ENCODE measurements at regions not wholly inside any gene's neighbourhood (a gene's known extent, or its start where the extent isn't known, plus 50 kb on each side); places are given as distances from the start of the nearest gene placed in this dataset.

DNA sequence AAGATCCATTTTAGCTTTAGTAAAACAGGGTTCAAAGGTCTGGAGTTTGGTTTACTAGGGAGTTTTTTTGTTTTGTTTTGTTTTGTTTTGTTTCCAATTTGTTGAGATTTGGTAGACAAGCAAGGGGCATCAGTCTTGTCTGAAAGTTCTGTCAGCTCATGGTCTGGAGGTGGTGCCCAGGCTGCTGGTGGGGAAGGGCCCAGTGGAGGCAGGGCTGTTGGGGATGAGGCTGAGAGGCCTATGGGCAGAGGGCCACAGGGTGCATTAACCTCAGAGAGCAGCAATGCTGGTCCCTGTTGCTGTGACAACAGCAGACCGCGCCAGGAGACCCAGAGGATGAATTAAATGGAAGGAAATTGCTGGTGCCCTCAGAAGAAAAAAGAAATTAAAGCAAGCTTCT, 174.5 kb downstream of the FGF1 start:
- Histone ChIP-seq H3K27ac (no peak overlapping the region), H3K27me3 (replicated peaks; ENCODE audit: insufficient read depth) (no peaks in the 10 kb centered on the region), H3K36me3 (no peaks in the 10 kb centered on the region), H3K9me3 (no peaks in the 10 kb centered on the region), H3K4me3 (no peak overlapping the region), H3K4me1 (replicated peaks) (no peaks in the 10 kb centered on the region)
- 100% methylated on average over 2 of the region's 2 CpGs for WGBS
- TF ChIP-seq POLR2A (IDR thresholded peaks at IDR 0.05) (no peak), POLR2AphosphoS5 (IDR thresholded peaks at IDR 0.05) (no peak)
- TF ChIP-seq, protein P1, sequence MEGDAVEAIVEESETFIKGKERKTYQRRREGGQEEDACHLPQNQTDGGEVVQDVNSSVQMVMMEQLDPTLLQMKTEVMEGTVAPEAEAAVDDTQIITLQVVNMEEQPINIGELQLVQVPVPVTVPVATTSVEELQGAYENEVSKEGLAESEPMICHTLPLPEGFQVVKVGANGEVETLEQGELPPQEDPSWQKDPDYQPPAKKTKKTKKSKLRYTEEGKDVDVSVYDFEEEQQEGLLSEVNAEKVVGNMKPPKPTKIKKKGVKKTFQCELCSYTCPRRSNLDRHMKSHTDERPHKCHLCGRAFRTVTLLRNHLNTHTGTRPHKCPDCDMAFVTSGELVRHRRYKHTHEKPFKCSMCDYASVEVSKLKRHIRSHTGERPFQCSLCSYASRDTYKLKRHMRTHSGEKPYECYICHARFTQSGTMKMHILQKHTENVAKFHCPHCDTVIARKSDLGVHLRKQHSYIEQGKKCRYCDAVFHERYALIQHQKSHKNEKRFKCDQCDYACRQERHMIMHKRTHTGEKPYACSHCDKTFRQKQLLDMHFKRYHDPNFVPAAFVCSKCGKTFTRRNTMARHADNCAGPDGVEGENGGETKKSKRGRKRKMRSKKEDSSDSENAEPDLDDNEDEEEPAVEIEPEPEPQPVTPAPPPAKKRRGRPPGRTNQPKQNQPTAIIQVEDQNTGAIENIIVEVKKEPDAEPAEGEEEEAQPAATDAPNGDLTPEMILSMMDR (IDR thresholded peaks at IDR 0.05), result no peak
- intact Hi-C loops (cut with DNase I), result no loop called here
- DNase-seq (ENCODE audit: low spot score), result no peak

DNA sequence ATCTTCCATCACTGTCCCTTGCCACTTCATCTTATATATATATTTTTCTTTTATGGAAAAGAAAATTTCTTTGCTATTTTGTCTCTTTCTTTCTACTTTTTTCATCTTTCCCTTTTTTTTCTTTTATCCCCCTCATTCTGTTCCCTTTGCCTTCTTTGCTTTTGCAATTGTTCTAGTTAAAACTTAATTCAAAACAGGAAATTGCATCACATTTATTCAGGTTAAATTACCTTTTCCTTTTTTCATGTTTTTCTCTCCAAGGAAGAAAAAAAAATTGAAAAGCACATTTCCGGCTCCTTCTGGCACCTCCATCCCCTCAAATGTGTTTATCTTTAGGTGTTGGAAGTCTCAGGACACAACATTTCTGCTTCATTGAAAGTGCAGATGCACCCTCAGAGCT, 176.9 kb downstream of the FGF1 start:
- no peak overlapping the region for H3K4me3 ChIP-seq
- intact Hi-C loops (cut with DNase I), result no loop called here

DNA sequence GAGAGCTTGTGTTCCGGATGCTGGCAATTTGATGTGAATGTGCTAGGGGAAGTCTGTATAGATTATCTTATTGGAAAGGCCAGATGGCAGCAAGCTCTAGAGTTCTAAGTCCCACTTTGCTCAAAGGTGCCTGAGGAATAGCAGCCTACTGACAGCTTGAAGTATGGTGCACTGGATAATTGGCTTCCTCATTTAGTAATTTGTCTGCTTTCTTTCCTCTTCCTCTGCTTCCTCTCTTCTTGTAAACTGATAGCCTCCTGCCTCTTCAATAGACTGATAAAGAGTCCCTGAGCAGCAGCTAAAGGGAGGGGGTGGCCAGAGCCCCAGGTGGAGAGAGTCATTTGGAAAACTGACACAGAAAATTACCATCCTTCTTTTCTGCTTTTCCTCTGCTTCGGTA, 177.3 kb downstream of the FGF1 start:
- Histone ChIP-seq H3K4me3 (no peak overlapping the region), H3K4me1 (replicated peaks) (no peaks in the 10 kb centered on the region), H3K27ac (peak overlapping the region in 1 of 2 donors; percentile 23), H3K9me3 (no peaks in the 10 kb centered on the region), H3K36me3 (no peaks in the 10 kb centered on the region), H3K27me3 (replicated peaks; ENCODE audit: insufficient read depth) (no peaks in the 10 kb centered on the region)
- intact Hi-C loops (cut with DNase I), result no loop called here
- TF ChIP-seq POLR2A (IDR thresholded peaks at IDR 0.05), result no peak
- no peak for TF ChIP-seq POLR2AphosphoS5 (IDR thresholded peaks at IDR 0.05)
- TF ChIP-seq, protein P1 (IDR thresholded peaks at IDR 0.05), result no peak
- 90% methylated on average over 2 of the region's 2 CpGs for WGBS
- DNase-seq (ENCODE audit: low spot score), result no peak

More for the DNA sequence above, 176.9 kb downstream of the FGF1 start:
- TF ChIP-seq POLR2A (IDR thresholded peaks at IDR 0.05), result no peak
- TF ChIP-seq, protein P1 (IDR thresholded peaks at IDR 0.05), result no peak
- TF ChIP-seq POLR2AphosphoS5 (IDR thresholded peaks at IDR 0.05), result no peak
- 78% methylated on average over 1 of the region's 1 CpG for WGBS
- H3K27me3 ChIP-seq (replicated peaks; ENCODE audit: insufficient read depth), result no peaks in the 10 kb centered on the region
- H3K4me1 ChIP-seq (replicated peaks), result no peaks in the 10 kb centered on the region
- no peaks in the 10 kb centered on the region for H3K9me3 ChIP-seq
- no peak for DNase-seq (ENCODE audit: low spot score)
- H3K27ac ChIP-seq, result no peak overlapping the region
- no peaks in the 10 kb centered on the region for H3K36me3 ChIP-seq

DNA sequence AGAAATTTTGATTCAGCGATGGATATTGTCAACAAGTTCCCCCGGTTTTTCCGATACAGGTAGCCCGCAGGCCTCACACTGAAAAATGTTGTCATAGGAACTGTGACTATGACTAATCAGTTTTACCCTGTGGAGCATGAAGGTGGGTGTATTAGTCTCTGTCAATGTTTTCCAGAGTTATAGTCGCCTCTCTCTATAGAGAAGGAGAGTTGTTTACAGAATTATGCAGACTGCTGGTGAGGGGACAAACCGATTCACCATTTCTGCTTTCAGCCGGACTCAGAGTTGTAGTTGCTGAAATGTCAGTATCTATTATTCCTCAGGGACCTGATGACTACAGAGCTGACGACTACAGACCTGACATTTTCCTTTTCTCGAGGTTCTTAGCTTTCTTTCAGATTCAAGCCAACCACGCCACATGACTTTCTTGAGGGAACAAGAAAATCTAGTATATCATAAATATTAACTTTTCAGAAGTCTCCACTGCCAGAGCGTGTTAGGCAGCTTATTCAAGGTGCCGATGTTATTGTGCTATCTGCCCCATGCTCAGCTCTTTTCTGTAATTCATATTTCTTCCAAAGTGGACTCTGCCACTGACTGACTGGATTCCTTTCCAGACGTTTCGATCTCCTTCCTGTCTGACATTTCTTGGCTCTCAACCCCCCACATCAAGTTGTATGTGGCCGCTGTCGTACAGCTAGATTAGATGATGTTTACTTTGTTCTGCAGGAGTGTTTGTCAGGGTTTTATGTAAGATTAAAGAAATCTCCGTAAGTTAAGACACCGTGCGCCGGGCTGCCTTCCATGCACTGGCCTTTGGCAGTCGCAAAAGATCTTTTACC, 178.1 kb downstream of the FGF1 start:
- Histone ChIP-seq H3K27me3 (replicated peaks; ENCODE audit: insufficient read depth) (no peaks in the 10 kb centered on the region), H3K9me3 (no peaks in the 10 kb centered on the region), H3K4me3 (no peak overlapping the region), H3K4me1 (replicated peaks) (no peaks in the 10 kb centered on the region), H3K36me3 (no peaks in the 10 kb centered on the region), H3K27ac (peak overlapping the region; percentile 17 to 23)
- no peak for TF ChIP-seq POLR2AphosphoS5 (IDR thresholded peaks at IDR 0.05)
- TF ChIP-seq, protein P1 (IDR thresholded peaks at IDR 0.05), result no peak
- 48% methylated on average over 21 of the region's 21 CpGs for WGBS
- intact Hi-C loops (cut with DNase I), result no loop called here
- DNase-seq (ENCODE audit: low spot score), result peak; percentile 10

DNA sequence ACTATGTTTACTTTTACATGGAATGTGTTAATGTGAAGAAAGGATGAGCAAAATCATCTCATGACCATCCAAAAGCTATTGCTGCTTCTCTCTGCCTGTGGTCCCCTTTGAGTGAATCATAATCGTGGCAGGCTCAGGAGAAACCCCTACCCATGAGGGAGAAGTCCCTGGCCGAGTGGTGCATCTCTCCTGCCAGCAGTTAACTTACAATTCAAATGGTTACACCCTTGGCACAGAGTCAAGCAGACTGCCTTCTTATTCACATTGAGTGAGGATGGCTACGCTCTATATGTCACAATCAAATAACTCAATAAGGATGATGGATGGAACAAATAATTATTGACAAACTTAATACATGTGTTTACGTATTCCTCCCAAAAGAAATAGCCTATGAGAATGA, 179.1 kb downstream of the FGF1 start:
- intact Hi-C loops (cut with DNase I), result no loop called here
- H3K9me3 ChIP-seq, result no peaks in the 10 kb centered on the region
- DNase-seq (ENCODE audit: low spot score), result peak; percentile 9
- TF ChIP-seq, protein P1 (IDR thresholded peaks at IDR 0.05), result no peak
- TF ChIP-seq POLR2AphosphoS5 (IDR thresholded peaks at IDR 0.05) (no peak), POLR2A (IDR thresholded peaks at IDR 0.05) (no peak)
- no peaks in the 10 kb centered on the region for H3K27me3 ChIP-seq (replicated peaks; ENCODE audit: insufficient read depth)
- no peaks in the 10 kb centered on the region for H3K36me3 ChIP-seq
- H3K4me3 ChIP-seq, result no peak overlapping the region
- H3K27ac ChIP-seq, result no peak overlapping the region
- H3K4me1 ChIP-seq (replicated peaks), result no peaks in the 10 kb centered on the region
- WGBS, result 67% methylated on average over 4 of the region's 4 CpGs
